Left renal cortex interstitium (tissue), 4 donors: ENCODE measurements at regions not wholly inside any gene's neighbourhood (a gene's known extent, or its start where the extent isn't known, plus 50 kb on each side); places are given as distances from the start of the nearest gene placed in this dataset.
"Not testable (repeated sequence)": the region's sequence is repeated elsewhere in the genome, so short reads cannot be mapped to it uniquely, and the experiment has no call there.

Experiments used
- DNase-seq, 4 donors: peaks; one replicate each; pipeline ENCODE4 v3.0.0-alpha.2; 2013; ENCODE audit warnings: low read depth in 4 of 4, low spot score in 2 of 4, missing footprints in 1 of 4

DNA sequence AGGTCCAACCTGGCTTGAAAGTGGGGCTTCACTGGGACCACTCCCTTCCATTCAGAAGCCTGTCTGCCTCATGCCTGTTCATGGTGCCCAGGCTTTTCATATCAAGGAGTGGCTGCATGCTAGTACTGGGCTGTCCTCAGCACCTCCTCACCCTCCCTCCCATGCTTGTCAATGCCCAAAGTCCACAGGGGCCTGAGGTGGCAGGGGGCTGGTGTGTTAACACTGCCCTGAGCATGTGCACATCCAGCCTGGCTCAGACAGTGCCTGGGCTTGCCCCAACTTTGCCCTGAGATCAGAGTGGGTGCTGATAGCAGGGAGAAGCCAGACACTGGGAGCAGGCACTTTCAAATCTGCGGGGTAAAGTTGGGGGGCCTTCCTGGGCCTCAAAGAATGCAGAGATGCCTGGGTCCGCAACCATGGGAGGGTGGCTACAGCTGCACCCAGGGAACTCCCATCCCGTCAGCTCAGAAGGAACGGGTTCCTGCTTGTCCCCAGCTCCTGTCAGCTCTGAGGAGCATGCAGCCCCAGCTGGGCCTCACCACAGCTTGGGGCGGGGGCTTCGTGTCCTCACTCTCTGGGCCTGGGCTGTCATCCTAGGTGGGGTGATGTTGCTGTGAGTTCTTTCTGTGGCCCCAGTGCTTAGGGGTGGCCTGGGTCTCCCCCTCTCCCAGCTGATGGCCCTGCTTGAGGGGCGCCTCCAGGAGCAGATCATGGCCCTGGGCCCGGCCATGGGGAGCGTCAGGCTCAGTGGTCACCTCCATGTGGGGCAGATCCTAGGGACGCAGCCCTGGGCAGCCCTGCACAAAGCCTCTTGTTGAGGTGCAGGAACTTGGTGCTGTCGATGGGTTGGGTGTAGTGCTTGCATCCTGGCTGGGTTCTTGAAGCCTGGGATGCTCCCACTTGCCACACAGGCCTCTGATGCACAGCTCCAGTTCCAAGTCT lies 830.6 kb upstream of the SLITRK5 start:
- no peak for DNase-seq

DNA sequence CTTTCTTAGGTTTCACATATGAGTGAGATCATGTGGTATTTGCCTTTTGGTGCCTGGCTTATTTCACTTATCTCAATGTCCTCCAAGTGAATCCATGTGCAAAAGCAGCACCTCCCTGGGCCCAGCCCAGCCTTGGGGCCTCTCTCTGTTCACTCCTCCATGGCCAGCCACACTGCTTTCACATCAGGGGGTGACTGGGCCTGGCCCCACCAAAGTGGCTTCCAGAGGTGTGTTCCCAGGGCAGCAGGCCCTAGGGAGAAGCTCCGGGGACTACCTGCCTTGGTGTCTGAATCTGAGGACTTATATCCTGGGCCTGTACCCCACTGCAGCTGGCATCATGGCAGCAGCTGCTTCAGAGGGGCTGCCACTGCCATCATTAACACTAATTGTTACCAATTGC lies 829.9 kb upstream of the SLITRK5 start:
- DNase-seq: no peak

DNA sequence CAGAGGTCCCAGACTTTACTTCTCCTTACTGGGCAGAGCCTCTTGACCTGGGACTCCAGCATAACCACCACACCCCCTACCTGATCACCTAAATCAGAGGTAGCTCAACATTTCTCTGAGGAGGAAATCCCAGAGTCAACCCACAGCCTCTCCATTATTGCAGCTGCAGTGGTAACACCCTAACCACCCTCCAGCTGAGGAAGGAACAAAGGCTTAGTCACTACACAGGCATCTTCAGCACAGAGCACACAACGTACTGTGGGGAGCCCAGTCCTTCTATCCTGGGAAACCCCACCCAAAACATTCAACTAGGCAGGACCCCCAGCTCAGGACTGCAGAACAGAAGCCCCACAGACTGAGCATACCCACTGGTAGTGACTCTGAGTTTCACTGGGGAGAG lies 824.7 kb upstream of the SLITRK5 start:
- no peak for DNase-seq

DNA sequence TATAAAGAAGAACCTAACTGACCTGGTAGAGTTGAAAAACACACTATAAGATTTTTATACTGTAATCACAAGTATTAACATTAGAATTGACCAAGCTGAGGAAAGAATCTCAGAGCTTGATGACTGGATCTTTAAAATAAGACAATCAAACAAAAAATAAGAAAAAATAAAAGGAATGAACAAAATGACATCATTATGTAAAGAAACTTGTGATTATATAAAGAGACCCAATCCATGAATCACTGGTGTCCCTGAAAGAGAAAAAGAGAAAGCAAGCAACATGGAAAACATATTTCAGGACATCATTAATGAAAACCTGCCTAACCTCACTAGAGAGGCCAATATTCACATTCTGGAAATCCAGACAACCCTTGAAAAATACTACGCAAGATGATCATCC lies 822.5 kb upstream of the SLITRK5 start:
- DNase-seq: no peak

DNA sequence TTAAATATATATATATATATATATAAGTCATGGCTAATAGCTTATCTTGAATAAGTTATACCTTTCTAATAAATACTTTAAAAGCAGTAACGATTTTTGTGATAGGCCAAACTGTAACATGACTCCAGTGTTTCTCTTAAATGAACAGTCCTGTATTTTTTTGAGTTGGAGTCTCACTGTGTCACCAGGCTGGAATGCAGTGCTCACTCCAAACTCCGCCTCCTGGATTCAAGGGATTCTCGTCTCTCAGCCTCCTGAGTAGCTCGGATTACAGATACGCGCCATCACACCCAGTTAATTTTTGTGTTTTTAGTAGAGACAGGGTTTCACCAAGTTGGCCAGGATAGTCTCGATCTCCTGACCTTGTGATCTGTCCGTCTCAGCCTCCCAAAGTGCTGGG lies 814.2 kb upstream of the SLITRK5 start:
- no peak for DNase-seq

DNA sequence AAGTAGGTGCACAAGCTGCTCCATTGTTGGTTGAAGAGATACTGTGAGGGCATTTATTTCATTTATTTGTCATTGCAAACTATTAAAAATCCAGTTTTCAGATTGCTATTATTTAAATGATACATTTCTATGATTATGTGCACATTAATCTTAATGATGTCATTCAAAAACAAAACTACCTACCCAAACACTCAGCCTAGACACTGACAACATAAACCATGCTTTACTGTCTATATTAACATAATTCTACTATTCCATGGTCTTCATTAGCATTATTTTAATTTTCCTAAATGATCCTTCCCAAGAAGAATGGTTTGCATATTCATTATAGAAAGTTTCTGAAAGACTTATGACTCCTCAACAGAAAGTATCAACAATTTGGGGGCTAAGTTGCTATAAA lies 813.0 kb upstream of the SLITRK5 start:
- DNase-seq: no peak

DNA sequence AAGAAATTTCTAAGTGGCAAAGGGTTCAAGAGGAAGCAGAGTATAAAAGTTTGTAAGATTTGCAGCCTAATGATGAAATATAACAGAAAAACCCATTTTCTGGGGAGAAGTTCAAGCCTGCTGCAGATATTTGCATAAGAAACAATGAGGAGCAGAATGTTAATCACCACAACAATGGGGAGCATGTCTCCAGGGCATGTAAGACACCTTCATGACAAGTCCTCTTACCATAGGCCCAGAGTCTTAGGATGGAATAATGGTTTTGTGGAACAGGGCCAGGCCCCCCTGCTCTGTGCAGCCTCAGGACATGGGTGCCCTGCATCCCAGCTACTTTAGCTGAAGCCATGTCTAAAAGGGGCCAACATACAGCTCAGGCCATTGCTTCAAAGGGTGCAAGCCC lies 809.0 kb upstream of the SLITRK5 start:
- DNase-seq: no peak

DNA sequence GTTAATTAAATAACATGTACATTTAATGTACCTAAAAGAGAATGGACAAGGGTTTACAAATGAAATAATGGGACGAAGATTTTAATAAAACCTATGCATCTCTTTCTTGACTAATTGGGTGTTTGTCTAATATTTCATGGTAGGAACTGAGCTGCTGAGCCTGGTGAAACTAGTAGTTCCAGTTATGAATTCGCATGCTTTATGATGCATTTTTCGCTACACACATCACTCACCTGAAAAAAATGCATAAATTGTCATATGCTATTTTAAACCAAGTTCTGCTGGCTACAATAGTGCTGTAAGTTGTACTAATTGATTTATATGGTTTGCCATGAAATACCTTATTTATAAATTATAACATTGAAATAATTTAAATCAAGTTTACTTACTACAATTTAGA lies 806.8 kb upstream of the SLITRK5 start:
- DNase-seq: no peak

DNA sequence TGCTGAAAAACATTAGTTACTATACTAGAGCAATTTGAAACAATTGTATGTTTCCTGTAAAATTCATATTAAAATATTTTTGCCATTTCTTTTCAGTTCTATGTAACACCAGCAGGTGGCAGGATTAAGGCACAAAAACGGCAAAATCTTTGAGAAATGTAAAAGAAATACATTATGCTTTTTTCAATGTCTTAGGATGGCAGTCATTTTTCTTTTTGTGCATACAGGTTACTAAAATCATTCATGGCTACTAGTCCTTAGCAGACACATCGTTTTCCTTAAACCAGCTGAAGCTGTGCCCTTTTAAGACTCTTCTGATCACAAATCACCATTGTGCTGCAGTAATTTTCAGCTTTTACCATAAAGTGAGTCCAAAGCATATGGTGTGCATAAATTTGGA lies 800.7 kb upstream of the SLITRK5 start:
- no peak for DNase-seq

DNA sequence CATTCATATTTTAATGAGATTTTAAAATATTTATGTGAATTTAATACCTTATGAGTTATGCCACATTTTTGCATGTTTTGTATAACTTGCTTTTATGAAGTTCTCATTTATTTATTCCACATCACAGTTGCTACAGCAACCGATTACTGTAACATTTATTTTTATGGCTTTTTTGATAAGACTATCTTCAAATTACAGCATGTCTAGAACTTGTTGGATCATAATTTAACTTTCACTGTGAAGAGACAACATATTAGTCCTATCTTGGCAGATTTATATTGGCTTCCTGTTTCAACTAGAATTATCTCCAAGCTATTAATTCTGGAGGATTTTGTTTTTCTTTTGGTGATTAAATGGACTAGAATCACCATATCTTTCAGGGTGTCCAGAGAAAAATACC lies 793.7 kb upstream of the SLITRK5 start:
- DNase-seq: no peak

DNA sequence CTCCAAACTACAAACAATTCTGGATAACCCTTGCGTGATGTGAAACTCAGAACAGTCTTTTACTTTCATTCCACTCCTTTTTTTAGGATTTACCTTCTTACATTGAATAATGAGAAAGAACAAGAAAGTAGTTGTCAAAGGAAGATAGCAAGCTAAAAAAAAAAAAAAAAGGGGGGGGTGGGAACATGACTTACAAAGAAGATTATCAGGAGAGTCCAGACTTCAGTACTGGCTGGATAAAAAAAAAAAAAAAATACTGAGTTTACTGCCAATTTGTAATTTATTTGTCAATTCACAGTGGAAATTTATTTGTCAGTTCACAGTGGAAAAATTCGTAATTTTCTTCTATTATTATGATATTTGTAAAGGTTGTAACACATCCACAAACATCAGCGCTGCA lies 792.4 kb upstream of the SLITRK5 start:
- no peak for DNase-seq

DNA sequence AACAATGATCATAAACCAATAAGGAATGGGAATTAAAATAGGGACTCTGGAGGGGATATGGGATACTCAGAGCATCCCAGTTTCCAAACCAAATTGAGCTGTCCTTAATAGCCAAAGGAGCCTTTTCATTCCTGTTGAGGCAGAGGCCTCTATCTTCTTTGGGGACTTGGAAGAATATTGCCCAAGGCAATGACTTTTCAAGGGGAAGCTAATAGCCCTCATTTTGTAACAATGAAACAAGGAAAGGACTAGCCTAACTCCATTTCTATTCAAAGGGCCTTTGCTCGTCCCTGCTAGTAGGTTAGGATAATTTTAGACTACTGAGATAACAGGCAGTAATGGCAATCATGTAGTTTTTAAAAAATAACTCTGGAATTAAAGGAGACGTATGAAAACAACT lies 789.8 kb upstream of the SLITRK5 start:
- no peak for DNase-seq

DNA sequence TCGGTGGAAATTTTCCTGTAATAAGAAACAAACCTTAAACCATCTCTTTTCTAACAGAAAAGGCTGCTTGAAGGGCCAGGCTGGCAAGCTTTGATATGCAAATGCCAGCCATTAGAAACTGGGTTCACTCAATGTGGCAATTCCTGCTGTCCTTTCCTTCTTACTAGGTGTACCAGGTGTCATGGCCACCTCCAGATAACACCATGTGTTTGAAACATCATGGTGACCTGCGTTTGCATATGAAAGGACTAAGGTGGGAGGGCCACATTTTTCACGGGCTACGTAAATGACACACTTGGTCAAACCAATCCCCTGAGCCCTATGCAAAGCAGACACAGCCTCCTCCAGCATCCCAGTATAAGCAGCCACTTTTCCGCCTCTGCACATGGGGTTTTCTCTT lies 789.1 kb upstream of the SLITRK5 start:
- no peak for DNase-seq

DNA sequence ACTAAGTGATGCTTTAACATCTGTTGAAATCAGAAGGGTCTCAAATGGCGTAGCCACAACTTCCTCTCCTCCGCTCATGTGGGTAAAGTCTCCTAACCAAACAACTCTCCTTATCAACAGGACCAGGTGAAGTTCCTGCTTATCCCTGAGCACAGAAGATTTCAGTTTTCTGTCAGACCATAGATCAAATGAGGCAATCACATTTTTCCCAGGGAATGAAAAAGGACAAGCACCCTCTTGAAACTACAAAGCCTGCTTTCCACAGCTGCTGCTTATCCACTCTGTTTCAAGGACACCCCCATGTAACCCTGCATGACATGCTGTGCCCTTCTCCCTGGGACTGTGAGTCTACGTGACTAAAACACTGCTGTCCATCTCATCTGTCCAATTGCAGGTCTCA lies 788.3 kb upstream of the SLITRK5 start:
- DNase-seq: no peak

DNA sequence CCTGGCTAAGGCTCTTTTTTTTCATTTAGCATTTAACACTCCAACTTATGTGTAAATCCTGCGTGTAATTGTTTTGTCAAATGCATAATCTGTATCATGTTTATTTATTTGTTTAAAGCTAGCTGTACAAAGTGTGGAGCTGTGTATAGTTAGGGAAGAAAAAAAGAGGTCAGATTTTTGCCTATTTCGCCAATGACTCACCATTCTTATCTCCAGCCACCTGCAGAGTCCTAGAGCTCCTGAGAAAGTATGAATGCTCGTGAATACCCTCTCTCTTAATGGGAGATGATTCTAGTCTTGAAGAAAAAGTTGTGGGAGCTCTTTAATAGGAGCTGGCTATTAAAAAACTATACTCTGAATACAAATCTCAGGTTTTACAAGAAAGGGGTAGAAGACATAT lies 778.8 kb upstream of the SLITRK5 start:
- no peak for DNase-seq

DNA sequence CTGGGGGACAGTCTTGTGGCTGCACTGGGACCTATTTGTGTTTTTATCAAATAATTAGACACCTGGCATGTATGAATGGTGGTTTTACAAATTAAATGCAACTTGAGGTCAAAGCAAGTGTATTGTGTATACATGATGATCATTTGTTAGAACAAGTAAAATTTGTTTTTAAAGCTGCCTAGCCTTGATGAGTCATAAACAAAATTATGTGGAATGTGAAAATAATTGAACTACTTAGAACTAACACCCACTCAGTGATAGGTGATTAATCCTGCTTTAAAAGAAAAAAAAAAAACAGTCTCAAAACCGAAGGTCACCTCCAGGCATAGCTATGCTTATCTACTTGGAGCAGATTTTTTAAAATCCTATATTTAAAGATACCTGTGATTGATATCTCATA lies 770.3 kb upstream of the SLITRK5 start:
- no peak for DNase-seq

DNA sequence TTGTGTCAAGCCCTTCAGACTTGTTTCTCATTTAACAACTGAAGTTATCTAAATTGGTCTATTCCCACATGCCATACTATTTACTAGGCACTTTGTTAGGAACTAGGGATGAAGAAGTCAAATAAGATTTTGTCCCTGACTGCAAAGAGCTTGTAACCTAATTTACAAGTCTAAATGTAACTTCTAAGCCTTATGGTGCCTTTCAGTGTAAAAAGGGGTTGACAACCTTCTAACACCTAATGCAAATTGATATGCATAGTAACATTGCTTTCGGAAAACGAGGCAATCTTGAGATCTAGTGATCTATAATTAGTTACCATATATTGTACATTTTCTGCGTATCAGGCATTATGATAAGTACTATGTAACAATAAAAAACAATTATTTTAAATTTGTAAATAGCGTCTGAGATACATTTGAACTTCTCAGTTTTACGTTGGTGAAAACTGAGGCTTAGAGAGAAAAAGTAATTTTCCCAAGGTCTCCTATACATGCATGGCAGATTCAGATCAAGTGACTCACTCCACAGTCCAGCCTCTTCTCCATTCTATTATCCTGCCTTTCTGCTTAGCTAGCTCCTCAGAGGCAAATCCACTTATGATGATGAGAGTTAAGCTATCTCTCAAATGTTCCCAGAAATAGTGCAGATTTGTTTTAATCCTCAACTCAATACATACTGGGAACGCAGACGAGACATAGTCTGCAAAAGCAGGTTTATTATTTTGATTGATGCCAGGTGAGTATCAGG lies 764.9 kb upstream of the SLITRK5 start:
- DNase-seq: no peak

DNA sequence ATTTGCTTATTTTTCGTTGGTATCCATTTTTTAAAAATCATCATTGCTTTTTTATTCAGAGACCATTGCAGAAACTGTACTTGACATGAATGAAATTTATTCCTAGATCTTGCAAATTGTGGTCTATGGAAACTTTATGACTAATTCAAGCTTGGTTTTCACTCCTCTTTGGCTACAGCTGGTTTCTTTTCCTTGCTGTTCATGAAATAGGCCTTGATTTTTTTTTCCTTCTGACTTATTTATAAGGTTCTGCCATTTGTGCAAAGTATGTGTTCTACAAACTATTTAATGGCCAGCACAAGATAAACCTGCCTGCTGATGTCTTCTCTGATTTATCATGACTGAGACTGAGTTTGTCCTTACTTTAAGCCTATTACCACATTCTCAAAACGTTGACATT lies 764.0 kb upstream of the SLITRK5 start:
- no peak for DNase-seq

DNA sequence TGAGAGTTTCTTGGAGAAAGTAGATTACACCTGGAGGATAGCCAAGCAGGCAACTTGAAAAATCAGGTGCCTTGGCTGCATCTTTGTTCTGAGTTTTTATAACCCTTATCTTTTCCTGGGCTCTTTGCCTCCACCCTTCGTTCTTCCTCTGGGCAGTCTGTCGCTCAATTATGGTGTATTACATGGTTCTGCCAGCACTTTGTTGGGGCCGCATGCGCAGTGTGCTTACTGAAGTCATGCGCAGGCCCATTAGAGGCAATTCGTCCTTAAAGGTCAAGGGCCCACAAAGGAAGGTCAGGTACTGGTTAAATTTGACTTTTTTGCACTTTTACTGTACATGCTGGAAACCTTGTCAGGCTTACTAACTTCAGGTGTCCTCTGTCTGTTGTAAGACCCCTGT lies 761.9 kb upstream of the SLITRK5 start:
- no peak for DNase-seq

DNA sequence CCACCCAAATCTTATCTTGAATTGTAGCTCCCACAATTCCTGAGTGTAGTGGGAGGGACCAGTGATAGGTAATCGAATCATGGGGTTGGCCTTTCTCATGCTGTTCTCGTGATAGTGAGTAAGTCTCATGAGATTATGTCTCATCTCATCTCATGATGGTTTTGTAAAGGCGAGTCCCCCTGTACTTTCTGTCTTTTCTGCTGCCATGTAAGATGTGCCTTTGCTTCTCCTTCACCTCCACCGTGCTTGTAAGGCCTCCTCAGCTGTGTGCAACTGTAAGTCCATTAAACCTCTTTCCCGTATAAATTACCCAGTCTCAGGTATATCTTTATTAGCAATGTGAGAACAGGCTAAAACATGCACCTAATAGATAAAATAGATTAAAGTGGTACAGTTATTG lies 756.4 kb upstream of the SLITRK5 start:
- DNase-seq: no peak

DNA sequence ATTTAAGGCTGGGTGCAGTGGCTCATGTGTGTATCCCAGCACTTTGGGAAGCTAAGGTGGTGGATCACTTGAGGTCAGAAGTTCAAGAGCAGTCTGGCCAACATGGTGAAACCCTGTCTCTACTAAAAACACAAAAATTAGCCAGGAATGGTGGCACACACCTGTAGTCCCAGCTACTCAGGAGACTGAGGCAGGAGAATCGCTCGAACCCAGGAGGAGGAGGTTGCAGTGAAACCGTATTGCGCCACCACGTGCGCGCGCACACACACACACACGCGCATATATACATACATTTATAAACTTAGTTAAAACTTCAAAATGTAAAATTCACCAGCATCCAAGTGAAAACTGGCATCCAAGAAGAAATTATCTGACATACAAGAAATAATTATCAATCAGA lies 753.7 kb upstream of the SLITRK5 start:
- not testable (repeated sequence) for DNase-seq

DNA sequence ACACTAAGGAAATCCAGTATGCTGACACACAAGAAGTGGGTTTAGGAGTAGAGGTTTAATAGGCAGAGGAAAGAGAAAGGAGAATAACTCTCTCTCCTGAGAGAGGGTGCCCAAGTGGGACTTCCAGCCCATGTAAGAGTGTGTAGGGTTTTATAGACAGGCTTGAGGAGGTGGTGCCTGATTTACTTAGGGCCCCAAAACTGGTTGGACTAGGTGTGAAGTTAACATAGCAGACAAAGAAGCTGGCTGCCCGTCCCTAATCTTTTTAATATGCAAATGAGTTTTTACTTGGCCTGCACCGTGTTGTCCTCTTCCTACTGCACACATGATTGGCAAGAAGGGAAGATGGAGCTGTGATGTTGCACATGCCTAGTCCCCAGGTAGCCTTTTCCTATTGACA lies 752.5 kb upstream of the SLITRK5 start:
- no peak for DNase-seq
